Spleen (tissue), 7 donors: ENCODE measurements at regions not wholly inside any gene's neighbourhood (a gene's known extent, or its start where the extent isn't known, plus 50 kb on each side); places are given as distances from the start of the nearest gene placed in this dataset.

Experiments used
- POLR2A ChIP-seq, 3 donors: fragments of 450-650 bp; IDR thresholded peaks; one replicate each; pipeline ENCODE4 v1.5.1; 2017; ENCODE audit warnings: antibody characterized with exemption in 3 of 3, mild to moderate bottlenecking in 1 of 3
- POLR2AphosphoS5 ChIP-seq, 3 donors: sonication (generic); formaldehyde crosslinking; IDR thresholded peaks; one replicate each; pipeline ENCODE4 v1.5.1; 2017; ENCODE audit warnings: antibody characterized with exemption in 3 of 3
- TF ChIP-seq, protein P1 (sequence below), 11 experiments: fragments of 200-600 bp in 7 of 11; fragments of 450-650 bp in 4 of 11; sonication (generic) in 4 of 11; IDR thresholded peaks in 8 of 11; conservative IDR thresholded peaks in 3 of 11; 1 replicate in 7 of 11; 2 replicates in 4 of 11; pipeline versions ENCODE4 v1.4.0 to v1.8.0; 2016 to 2021; ENCODE audit warnings: antibody characterized with exemption in 11 of 11, inconsistent platforms in 4 of 11, mild to moderate bottlenecking in 1 of 11
- donor health status: DM: no; HTN: no; CAD: no; lungs with moderate emphysema.
- donor health status: DM: no; HTN: no; CAD: no.
- donor health status: DM: no; HTN: no; CAD: no.

DNA sequence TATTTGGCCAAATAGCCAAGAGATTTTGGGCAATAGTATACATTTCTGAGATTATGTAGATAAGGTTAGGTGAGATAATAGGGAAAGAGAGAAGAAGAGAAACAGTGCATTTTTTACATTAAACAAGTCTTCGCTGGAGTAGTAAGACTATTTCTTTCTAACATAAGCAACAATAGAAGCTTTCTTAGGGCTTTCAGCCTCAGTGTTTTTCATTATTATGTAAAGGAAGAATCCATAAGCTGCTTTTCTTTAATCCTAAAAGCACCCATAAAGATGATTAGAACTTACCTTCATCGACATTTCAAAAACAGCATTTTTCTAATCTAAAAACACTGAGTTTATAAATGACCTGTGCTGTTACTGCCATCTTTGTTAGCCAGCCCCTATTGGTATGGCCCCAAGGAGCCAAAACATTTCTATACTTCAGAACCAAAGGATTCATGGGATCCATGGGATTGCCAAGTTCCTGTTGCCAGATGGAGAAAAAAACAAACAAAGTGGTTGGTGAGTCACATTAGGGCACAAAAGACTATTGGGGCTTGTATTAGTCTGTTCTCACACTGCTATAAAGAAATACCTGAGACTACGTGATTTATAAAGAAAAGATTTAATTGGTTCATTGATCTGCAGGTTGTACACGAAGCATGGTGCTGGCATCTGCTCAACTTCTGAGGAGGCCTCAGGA, 88.2 kb downstream of the SCG2 start:
- TF ChIP-seq, protein P1, sequence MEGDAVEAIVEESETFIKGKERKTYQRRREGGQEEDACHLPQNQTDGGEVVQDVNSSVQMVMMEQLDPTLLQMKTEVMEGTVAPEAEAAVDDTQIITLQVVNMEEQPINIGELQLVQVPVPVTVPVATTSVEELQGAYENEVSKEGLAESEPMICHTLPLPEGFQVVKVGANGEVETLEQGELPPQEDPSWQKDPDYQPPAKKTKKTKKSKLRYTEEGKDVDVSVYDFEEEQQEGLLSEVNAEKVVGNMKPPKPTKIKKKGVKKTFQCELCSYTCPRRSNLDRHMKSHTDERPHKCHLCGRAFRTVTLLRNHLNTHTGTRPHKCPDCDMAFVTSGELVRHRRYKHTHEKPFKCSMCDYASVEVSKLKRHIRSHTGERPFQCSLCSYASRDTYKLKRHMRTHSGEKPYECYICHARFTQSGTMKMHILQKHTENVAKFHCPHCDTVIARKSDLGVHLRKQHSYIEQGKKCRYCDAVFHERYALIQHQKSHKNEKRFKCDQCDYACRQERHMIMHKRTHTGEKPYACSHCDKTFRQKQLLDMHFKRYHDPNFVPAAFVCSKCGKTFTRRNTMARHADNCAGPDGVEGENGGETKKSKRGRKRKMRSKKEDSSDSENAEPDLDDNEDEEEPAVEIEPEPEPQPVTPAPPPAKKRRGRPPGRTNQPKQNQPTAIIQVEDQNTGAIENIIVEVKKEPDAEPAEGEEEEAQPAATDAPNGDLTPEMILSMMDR (IDR thresholded peaks at IDR 0.05 in 8 of 11, conservative IDR thresholded peaks at IDR 0.05 in 3 of 11), result no peak
- no peak for TF ChIP-seq POLR2AphosphoS5 (IDR thresholded peaks at IDR 0.05)
- TF ChIP-seq POLR2A (IDR thresholded peaks at IDR 0.05), result no peak
